ENCODE measurements at regions not wholly inside any gene's neighbourhood (a gene's known extent, or its start where the extent isn't known, plus 50 kb on each side); places are given as distances from the start of the nearest gene placed in this dataset.

DNA sequence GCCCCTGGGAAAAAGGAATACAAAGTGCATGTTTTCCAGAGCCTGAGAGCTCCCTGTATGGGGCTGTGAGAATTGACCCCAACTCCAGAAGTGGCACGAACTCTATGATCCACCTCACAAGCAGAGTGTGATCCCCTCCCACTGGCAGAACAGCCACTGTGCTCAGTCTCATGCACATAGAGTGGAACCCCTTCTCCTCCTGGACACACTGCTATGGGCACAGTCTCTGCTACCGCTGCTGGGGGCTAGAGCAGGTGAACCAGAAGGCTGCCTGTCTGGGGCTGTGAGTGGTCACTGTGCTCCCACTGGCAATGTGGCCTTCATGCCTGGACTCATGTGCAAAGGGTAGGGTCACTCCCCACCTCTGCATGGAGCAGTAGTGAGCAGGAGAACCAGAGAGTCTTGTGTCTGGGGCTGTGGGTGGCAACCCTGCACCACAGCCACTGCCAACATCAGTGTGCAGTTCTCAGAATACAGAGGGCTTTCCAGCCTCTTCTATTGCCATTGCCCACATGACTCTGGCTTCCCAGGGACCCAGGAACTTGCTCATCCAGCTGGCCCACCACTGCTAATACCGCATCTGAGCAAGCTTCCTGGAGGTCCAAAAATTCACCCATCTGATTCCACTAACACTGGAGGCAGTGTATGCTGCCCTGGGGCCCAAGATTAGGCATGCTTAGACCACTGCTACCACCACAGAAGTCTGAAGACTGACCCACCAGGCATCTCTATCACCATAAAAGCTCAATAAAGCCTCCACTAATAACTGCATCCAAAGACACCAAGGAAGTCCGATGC, 343.7 kb upstream of the SOX14 start:
- no peaks in the 10 kb centered on the region for H3K4me1 ChIP-seq
- WGBS, 2 donors, result 76 to 100% methylated on average over 1 to 2 of the region's 4 CpGs
- no peak for DNase-seq
- H3K36me3 ChIP-seq, result no peaks in the 10 kb centered on the region
- H3K9me3 ChIP-seq, result peaks cover 0 to 10% (median 0%) of the 10 kb centered on the region in 3 donors
- intact Hi-C loops (cut with DNase I), result no loop called here
- no peak overlapping the region for H3K4me3 ChIP-seq
- TF ChIP-seq, protein P1, sequence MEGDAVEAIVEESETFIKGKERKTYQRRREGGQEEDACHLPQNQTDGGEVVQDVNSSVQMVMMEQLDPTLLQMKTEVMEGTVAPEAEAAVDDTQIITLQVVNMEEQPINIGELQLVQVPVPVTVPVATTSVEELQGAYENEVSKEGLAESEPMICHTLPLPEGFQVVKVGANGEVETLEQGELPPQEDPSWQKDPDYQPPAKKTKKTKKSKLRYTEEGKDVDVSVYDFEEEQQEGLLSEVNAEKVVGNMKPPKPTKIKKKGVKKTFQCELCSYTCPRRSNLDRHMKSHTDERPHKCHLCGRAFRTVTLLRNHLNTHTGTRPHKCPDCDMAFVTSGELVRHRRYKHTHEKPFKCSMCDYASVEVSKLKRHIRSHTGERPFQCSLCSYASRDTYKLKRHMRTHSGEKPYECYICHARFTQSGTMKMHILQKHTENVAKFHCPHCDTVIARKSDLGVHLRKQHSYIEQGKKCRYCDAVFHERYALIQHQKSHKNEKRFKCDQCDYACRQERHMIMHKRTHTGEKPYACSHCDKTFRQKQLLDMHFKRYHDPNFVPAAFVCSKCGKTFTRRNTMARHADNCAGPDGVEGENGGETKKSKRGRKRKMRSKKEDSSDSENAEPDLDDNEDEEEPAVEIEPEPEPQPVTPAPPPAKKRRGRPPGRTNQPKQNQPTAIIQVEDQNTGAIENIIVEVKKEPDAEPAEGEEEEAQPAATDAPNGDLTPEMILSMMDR (IDR thresholded peaks at IDR 0.05), result no peak
- TF ChIP-seq POLR2A (IDR thresholded peaks at IDR 0.05), result no peak
- H3K27me3 ChIP-seq, result no peaks in the 10 kb centered on the region
- H3K27ac ChIP-seq, result no peak overlapping the region

DNA sequence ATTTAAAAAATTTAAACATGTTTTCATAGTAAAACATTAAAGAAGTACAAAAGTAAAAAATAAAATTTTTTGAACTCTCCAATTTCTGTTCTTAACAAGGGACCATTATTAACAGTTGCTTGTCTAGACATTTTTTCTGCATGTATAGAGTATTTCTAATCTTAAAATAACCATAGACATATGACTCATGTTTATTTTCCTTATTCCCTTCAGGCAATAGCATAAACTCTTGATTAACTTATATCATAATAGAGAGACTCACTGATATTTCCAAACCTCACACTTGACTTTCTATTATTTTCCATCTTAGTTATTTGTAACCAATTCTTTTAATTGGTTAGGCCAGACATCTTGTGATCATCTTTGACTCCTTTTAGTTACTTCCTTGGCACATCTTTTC, 325.6 kb upstream of the SOX14 start:
- TF ChIP-seq, protein P1 (IDR thresholded peaks at IDR 0.05), result no peak
- TF ChIP-seq POLR2A (IDR thresholded peaks at IDR 0.05), result no peak

DNA sequence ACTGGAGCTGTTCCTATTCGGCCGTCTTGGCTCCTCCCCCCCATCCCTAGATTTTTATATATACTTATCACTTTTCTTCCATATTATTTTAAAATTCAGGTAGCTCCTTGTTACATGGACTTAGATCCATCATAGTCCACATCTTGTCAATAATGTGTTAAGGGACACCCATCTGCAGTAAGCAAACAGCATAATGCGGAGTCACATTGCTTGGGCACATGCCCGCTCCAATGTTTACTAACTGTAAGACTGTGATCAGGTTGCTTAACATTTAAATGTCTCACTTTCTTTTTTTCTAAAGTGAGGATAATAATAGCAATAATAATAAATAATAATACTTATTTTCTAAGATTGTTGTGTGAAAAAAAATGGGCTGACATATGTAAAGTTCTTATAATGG, 303.2 kb upstream of the SOX14 start:
- intact Hi-C loops (cut with DNase I), result no loop called here
- Histone ChIP-seq H3K9me3 (no peaks in the 10 kb centered on the region), H3K4me1 (peaks cover 0 to 6% (median 0%) of the 10 kb centered on the region in 3 donors), H3K27ac (peak overlapping the region in 2 of 4 donors; percentile 30 to 55), H3K4me3 (peak overlapping the region in 2 of 4 donors; percentile 23 to 27), H3K27me3 (no peaks in the 10 kb centered on the region), H3K36me3 (no peaks in the 10 kb centered on the region)
- TF ChIP-seq POLR2A (IDR thresholded peaks at IDR 0.05), result no peak
- TF ChIP-seq, protein P1 (IDR thresholded peaks at IDR 0.05), result no peak
- DNase-seq, result no peak
- WGBS, 2 donors, result 62 to 82% methylated on average over 4 of the region's 4 CpGs

More for the DNA sequence above, 325.6 kb upstream of the SOX14 start:
- Histone ChIP-seq H3K27ac (no peak overlapping the region), H3K4me3 (no peak overlapping the region), H3K27me3 (no peaks in the 10 kb centered on the region), H3K4me1 (peaks cover 0 to 5% (median 0%) of the 10 kb centered on the region in 3 donors), H3K9me3 (no peaks in the 10 kb centered on the region), H3K36me3 (no peaks in the 10 kb centered on the region)
- DNase-seq, result no peak
- intact Hi-C loops (cut with DNase I), result no loop called here

DNA sequence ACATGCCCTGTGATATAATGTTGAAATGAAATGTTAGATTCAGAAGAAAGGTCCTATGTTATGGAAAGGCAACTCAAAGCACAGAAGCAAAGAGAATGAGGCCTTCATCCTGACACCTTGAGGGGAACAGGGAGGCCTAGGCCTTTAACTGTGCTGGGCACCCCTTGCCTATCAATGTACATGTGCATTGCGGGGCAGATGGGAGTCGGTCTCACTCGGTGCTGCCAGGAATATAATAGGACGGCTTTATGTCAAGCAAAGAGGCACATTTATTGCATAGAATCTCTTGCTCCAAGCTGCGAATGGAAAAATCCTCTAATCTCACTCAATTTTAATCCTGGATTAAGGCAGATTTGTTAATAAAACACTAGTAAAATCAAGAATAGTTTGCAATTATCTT, 301.0 kb upstream of the SOX14 start:
- Histone ChIP-seq H3K4me3 (no peak overlapping the region), H3K36me3 (no peaks in the 10 kb centered on the region), H3K27me3 (no peaks in the 10 kb centered on the region), H3K27ac (no peak overlapping the region), H3K4me1 (peaks cover 0 to 6% (median 0%) of the 10 kb centered on the region in 3 donors), H3K9me3 (no peaks in the 10 kb centered on the region)
- intact Hi-C loops (cut with DNase I), result no loop called here
- TF ChIP-seq POLR2A (IDR thresholded peaks at IDR 0.05), result no peak
- TF ChIP-seq, protein P1 (IDR thresholded peaks at IDR 0.05), result no peak
- DNase-seq, result no peak
- WGBS, 2 donors, result 79 to 84% methylated on average over 5 of the region's 5 CpGs

DNA sequence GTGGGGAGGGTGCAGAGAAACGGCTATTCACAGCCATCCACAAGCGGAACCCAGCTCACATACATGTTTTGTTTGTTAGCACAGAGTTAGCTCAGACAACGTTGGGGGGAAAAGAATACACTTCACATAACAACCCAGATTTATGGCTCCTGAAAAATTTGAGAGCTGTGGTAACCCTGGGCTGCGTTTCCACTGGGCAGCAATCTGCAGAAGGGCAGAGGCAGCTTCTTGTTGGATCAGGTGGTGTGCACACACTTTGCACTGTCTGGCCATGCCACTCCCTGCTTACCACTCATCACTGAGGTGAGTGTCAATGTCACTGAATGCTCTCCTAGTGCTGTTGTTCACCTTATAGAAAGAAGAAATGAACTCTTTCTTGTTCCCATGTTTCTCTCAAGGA, 299.8 kb upstream of the SOX14 start:
- intact Hi-C loops (cut with DNase I), result no loop called here
- Histone ChIP-seq H3K4me1 (peaks cover 0 to 6% (median 0%) of the 10 kb centered on the region in 3 donors), H3K9me3 (no peaks in the 10 kb centered on the region), H3K27ac (no peak overlapping the region), H3K36me3 (no peaks in the 10 kb centered on the region), H3K27me3 (no peaks in the 10 kb centered on the region), H3K4me3 (no peak overlapping the region)
- TF ChIP-seq, protein P1 (IDR thresholded peaks at IDR 0.05), result no peak
- no peak for TF ChIP-seq POLR2A (IDR thresholded peaks at IDR 0.05)
- DNase-seq, result no peak
- 13 to 27% methylated on average over 2 of the region's 4 CpGs for WGBS, 2 donors

Data from esophagus squamous epithelium (tissue), 5 donors.